ENCODE measurements at regions not wholly inside any gene's neighbourhood (a gene's known extent, or its start where the extent isn't known, plus 50 kb on each side); places are given as distances from the start of the nearest gene placed in this dataset.

DNA sequence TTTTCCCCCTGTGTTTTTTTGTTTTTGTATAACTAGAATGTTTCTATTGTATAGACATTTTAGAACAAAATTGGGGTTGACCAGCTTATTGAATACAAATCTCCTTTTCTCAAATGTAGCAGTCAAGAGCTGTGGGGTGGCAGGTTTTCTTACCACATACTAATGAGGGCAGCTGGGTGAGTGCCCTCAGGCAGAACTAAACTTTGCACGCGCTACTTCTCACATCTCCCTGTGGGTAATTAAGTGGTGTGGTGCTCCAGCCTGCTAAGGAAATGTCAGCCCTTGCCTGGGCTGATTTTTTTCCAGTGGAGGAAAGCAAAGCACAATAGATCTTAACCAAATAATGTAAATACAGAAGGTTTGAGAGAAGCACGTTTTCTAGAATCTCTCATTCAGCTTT is 717.6 kb upstream of the TENM3 start:
- Mint-ChIP-seq H3K36me3 (ENCODE audit: unreplicated experiment) (no peaks in the 10 kb centered on the region), H3K27me3 (ENCODE audit: unreplicated experiment) (peaks cover 29% of the 10 kb centered on the region), H3K4me3 (ENCODE audit: unreplicated experiment) (no peak overlapping the region), H3K9me3 (ENCODE audit: unreplicated experiment) (no peaks in the 10 kb centered on the region), H3K4me1 (ENCODE audit: unreplicated experiment) (peaks cover 13% of the 10 kb centered on the region), H3K27ac (ENCODE audit: unreplicated experiment) (no peak overlapping the region)
- TF ChIP-seq, protein P1, sequence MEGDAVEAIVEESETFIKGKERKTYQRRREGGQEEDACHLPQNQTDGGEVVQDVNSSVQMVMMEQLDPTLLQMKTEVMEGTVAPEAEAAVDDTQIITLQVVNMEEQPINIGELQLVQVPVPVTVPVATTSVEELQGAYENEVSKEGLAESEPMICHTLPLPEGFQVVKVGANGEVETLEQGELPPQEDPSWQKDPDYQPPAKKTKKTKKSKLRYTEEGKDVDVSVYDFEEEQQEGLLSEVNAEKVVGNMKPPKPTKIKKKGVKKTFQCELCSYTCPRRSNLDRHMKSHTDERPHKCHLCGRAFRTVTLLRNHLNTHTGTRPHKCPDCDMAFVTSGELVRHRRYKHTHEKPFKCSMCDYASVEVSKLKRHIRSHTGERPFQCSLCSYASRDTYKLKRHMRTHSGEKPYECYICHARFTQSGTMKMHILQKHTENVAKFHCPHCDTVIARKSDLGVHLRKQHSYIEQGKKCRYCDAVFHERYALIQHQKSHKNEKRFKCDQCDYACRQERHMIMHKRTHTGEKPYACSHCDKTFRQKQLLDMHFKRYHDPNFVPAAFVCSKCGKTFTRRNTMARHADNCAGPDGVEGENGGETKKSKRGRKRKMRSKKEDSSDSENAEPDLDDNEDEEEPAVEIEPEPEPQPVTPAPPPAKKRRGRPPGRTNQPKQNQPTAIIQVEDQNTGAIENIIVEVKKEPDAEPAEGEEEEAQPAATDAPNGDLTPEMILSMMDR (IDR thresholded peaks at IDR 0.05): no peak
- DNase-seq (ENCODE audit: extremely low spot score, unreplicated experiment): no peak

DNA sequence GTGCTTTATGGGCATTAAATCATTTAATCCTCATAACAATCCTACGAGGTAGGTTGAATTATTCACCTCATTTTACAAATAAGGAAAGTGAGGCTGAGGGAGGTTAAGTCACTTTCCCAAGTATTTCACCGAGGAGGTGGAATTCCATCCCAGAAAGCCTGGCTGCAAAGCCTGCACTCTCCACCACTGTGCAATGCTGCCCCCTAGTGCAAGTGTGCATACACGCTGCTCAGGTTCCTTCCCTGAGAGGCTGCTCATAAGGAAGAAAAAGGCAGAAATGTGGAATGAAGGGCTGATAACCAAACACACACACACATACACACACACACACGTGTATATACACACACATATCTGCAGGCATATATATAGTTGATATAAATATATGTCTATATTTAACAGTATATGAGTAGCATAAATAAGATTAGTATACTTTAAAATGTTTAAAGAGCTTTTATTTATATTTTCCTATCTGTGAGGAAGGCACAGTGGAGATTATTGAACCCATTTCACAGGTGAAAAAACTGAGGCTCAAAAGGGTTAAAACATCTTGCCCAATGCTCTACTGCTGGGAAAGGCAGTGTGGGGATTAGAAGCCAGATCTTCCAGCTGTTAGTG is 714.5 kb upstream of the TENM3 start:
- H3K4me1 Mint-ChIP-seq (ENCODE audit: unreplicated experiment): peaks cover 13% of the 10 kb centered on the region
- no peak overlapping the region for H3K27ac Mint-ChIP-seq (ENCODE audit: unreplicated experiment)
- no peaks in the 10 kb centered on the region for H3K9me3 Mint-ChIP-seq (ENCODE audit: unreplicated experiment)
- H3K27me3 Mint-ChIP-seq (ENCODE audit: unreplicated experiment): peaks cover 46% of the 10 kb centered on the region
- H3K4me3 Mint-ChIP-seq (ENCODE audit: unreplicated experiment): no peak overlapping the region
- DNase-seq (ENCODE audit: extremely low spot score, unreplicated experiment): peak; percentile 89
- no peaks in the 10 kb centered on the region for H3K36me3 Mint-ChIP-seq (ENCODE audit: unreplicated experiment)
- TF ChIP-seq, protein P1 (IDR thresholded peaks at IDR 0.05): peak; percentile 90

DNA sequence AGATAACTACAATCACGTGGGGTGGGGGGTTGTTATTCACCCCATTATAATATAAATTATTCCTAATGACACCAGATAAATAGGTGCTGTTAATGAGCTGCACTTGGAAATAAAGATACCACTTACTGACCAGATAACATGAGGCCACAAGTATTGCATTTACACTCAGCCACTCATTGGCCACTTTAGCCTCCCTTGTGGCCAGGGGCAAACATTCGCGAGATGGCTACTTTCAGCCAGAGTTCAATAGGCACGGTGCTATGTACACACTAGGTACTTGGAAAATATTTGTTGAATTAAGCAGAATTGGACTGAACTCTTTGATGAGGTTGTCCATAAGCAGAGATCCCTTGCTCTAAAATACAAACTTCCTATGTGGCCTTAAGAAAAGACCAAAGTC is 713.7 kb upstream of the TENM3 start:
- no peaks in the 10 kb centered on the region for H3K36me3 Mint-ChIP-seq (ENCODE audit: unreplicated experiment)
- H3K4me3 Mint-ChIP-seq (ENCODE audit: unreplicated experiment): no peak overlapping the region
- H3K9me3 Mint-ChIP-seq (ENCODE audit: unreplicated experiment): no peaks in the 10 kb centered on the region
- H3K4me1 Mint-ChIP-seq (ENCODE audit: unreplicated experiment): peaks cover 13% of the 10 kb centered on the region
- TF ChIP-seq, protein P1 (IDR thresholded peaks at IDR 0.05): no peak
- no peak overlapping the region for H3K27ac Mint-ChIP-seq (ENCODE audit: unreplicated experiment)
- no peak for DNase-seq (ENCODE audit: extremely low spot score, unreplicated experiment)
- peaks cover 46% of the 10 kb centered on the region for H3K27me3 Mint-ChIP-seq (ENCODE audit: unreplicated experiment)

DNA sequence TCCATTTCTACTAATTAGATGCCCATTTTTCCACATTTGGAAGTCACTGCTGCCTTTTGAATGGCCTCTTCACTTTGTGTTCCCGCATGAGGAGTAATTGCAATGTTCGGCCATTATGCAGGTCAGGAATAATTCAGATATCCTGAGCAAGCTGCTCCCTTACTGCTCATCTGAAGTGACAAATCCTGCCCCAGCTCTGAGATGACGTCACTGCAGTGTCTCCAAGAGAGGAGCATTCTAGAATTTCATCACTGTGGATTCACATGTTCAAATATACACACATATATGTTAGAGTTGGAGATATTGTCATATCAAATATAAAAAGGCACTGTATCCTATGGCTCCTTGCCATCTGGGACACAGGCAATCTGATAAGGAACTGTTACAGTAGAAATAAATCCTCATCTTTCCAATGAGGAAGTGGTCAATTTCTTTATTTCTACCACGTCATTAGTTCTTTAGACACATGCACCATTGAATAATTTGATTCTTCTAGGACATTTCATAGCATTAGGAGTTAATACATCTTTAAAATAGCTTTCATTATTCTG is 706.9 kb upstream of the TENM3 start:
- no peaks in the 10 kb centered on the region for H3K9me3 Mint-ChIP-seq (ENCODE audit: unreplicated experiment)
- H3K36me3 Mint-ChIP-seq (ENCODE audit: unreplicated experiment): no peaks in the 10 kb centered on the region
- no peak overlapping the region for H3K4me3 Mint-ChIP-seq (ENCODE audit: unreplicated experiment)
- TF ChIP-seq, protein P1 (IDR thresholded peaks at IDR 0.05): no peak
- no peaks in the 10 kb centered on the region for H3K4me1 Mint-ChIP-seq (ENCODE audit: unreplicated experiment)
- no peak for DNase-seq (ENCODE audit: extremely low spot score, unreplicated experiment)
- no peak overlapping the region for H3K27ac Mint-ChIP-seq (ENCODE audit: unreplicated experiment)
- peaks cover 35% of the 10 kb centered on the region for H3K27me3 Mint-ChIP-seq (ENCODE audit: unreplicated experiment)

DNA sequence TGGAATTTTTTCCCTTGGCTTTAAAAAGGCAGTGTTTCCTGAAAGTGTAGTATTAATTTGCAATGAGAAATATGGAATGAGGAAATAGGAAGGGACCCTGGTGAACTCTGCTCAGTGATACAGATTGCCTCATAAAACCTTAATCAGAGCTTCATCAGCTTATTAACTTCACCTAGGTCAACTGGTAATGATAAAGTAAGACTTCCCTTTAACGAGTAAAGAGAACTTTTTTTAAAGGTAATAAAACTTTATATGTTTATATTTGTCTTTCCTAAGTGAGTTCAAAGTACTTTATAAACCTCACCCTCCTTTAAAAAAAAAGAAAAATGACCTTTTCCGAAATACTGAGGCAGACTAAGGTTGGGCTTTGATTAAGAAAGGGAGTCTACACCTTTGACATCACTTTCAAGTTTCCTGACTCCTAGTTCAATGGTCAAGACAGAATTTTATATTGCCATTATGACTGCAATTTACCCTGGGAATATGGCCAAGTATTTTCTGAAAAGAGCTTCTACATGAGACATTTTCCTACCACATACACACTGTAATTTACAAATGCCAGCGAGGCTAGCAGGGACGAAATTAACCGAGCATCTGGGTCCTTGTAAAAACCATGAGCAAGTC is 706.3 kb upstream of the TENM3 start:
- H3K27me3 Mint-ChIP-seq (ENCODE audit: unreplicated experiment): peaks cover 29% of the 10 kb centered on the region
- H3K4me3 Mint-ChIP-seq (ENCODE audit: unreplicated experiment): no peak overlapping the region
- no peaks in the 10 kb centered on the region for H3K36me3 Mint-ChIP-seq (ENCODE audit: unreplicated experiment)
- no peaks in the 10 kb centered on the region for H3K4me1 Mint-ChIP-seq (ENCODE audit: unreplicated experiment)
- DNase-seq (ENCODE audit: extremely low spot score, unreplicated experiment): no peak
- no peaks in the 10 kb centered on the region for H3K9me3 Mint-ChIP-seq (ENCODE audit: unreplicated experiment)
- TF ChIP-seq, protein P1 (IDR thresholded peaks at IDR 0.05): no peak
- no peak overlapping the region for H3K27ac Mint-ChIP-seq (ENCODE audit: unreplicated experiment)

All from osteocyte (in vitro differentiated cells).